NB4 (cell line): ENCODE measurements at regions not wholly inside any gene's neighbourhood (a gene's known extent, or its start where the extent isn't known, plus 50 kb on each side); places are given as distances from the start of the nearest gene placed in this dataset.

Source experiments
- DNase-seq: peaks from one replicate; pipeline ENCODE4 v3.0.0; 2010; ENCODE audit warnings: low read depth
- H3K4me3 ChIP-seq: one replicate; pipeline ENCODE4 v1.5.1; 2011; ENCODE audit warnings: mild to moderate bottlenecking, low read depth, low read length, moderate library complexity
- CTCF ChIP-seq: IDR thresholded peaks from one replicate; pipeline ENCODE4 v1.5.1; 2012; ENCODE audit warnings: low read depth, low read length
- MAX ChIP-seq: IDR thresholded peaks from 2 replicates; pipeline ENCODE4 v1.6.1; 2011; ENCODE audit warnings: low read depth, low read length
- MYC ChIP-seq: IDR thresholded peaks from 2 replicates; pipeline ENCODE4 v1.6.1; 2011; ENCODE audit warnings: low read depth, low read length
- POLR2A ChIP-seq: IDR thresholded peaks from 2 replicates; pipeline ENCODE4 v1.6.1; 2011; ENCODE audit warnings: mild to moderate bottlenecking; ENCODE audit not compliant: insufficient read length; ENCODE audit errors: extremely low read depth

GRCh38 chr9:117466111-117466510 lies 51.3 kb upstream of the ASTN2 start:
- no peak for TF ChIP-seq CTCF
- no peak for TF ChIP-seq MYC
- no peak for TF ChIP-seq MAX
- TF ChIP-seq POLR2A: no peak
- no peak overlapping the region for H3K4me3 ChIP-seq
- no peak for DNase-seq

GRCh38 chr9:117465706-117466105 lies 50.8 kb upstream of the ASTN2 start:
- TF ChIP-seq MAX (no peak), CTCF (no peak), POLR2A (no peak), MYC (no peak)
- no peak overlapping the region for H3K4me3 ChIP-seq
- DNase-seq: no peak

GRCh38 chr9:117464941-117465616 lies 50.2 kb upstream of the ASTN2 start:
- H3K4me3 ChIP-seq: no peak overlapping the region
- no peak for DNase-seq
- no peak for TF ChIP-seq POLR2A
